ENCODE measurements at regions not wholly inside any gene's neighbourhood (a gene's known extent, or its start where the extent isn't known, plus 50 kb on each side); places are given as distances from the start of the nearest gene placed in this dataset.

- no peak for TF ChIP-seq POLR2AphosphoS5 (IDR thresholded peaks at IDR 0.05; ENCODE audit: low read depth, low read length)
- no peak for TF ChIP-seq POLR2A (IDR thresholded peaks at IDR 0.05; ENCODE audit: low read depth, low read length)
- TF ChIP-seq SPI1 (IDR thresholded peaks at IDR 0.05; ENCODE audit: low read depth, low read length) = no peak
- TF ChIP-seq PAX5 (IDR thresholded peaks at IDR 0.05; ENCODE audit: insufficient read depth, low read length, severe bottlenecking) = no peak
- TF ChIP-seq POU2F2 (IDR thresholded peaks at IDR 0.05; ENCODE audit: low read depth, low read length) = no peak
- TF ChIP-seq TAF1 (IDR thresholded peaks at IDR 0.05; ENCODE audit: low read depth, low read length) = no peak
Measured at GRCh38 chr3:3264796-3265195, 85.3 kb upstream of the CRBN start.
